ENCODE measurements at regions not wholly inside any gene's neighbourhood (a gene's known extent, or its start where the extent isn't known, plus 50 kb on each side); places are given as distances from the start of the nearest gene placed in this dataset.

DNA sequence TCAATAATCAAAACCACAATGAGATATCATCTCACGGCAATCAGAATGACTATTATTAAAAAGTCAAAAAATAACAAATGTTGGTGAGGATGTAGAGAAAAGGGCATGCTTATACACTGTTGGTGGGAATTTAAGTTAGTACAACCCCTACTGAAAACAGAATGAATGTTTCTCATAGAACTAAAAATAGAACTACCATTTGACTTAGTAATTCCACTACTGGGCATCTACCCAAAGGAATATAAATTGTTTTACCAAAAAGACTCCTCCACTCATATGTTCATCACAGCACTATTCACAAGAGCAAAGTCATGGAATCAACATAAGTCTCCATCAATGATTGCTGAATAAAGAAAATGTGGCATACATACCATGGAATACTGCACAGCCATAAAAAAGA lies 278.1 kb upstream of the ARSJ start:
- TF ChIP-seq, protein P1, sequence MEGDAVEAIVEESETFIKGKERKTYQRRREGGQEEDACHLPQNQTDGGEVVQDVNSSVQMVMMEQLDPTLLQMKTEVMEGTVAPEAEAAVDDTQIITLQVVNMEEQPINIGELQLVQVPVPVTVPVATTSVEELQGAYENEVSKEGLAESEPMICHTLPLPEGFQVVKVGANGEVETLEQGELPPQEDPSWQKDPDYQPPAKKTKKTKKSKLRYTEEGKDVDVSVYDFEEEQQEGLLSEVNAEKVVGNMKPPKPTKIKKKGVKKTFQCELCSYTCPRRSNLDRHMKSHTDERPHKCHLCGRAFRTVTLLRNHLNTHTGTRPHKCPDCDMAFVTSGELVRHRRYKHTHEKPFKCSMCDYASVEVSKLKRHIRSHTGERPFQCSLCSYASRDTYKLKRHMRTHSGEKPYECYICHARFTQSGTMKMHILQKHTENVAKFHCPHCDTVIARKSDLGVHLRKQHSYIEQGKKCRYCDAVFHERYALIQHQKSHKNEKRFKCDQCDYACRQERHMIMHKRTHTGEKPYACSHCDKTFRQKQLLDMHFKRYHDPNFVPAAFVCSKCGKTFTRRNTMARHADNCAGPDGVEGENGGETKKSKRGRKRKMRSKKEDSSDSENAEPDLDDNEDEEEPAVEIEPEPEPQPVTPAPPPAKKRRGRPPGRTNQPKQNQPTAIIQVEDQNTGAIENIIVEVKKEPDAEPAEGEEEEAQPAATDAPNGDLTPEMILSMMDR (IDR thresholded peaks at IDR 0.05) = no peak
- TF ChIP-seq POLR2A (IDR thresholded peaks at IDR 0.05) = no peak
